H1 (cell line): ENCODE measurements at regions not wholly inside any gene's neighbourhood (a gene's known extent, or its start where the extent isn't known, plus 50 kb on each side); places are given as distances from the start of the nearest gene placed in this dataset.

Experiments
- CTCF ChIA-PET: fragments of 300-600 bp; sonication (Branson Sonifier 250); formaldehyde crosslinking; loops from one replicate; lab custom pipeline; 2021; ENCODE audit not compliant: partially characterized antibody; lab: Charles Lee
- POLR2A ChIA-PET: fragments of 300-600 bp; sonication (Branson Sonifier 250); formaldehyde crosslinking; loops from one replicate; lab custom pipeline; 2021; ENCODE audit warnings: inconsistent platforms; ENCODE audit not compliant: partially characterized antibody; lab: Charles Lee
- DNase-seq, 2 experiments: peaks; one replicate each; pipeline versions ENCODE4 v3.0.0 to v3.0.0-alpha.2; 2010 to 2022; ENCODE audit warnings: low spot score in 2 of 2, low read depth in 1 of 2, mixed read lengths in 1 of 2
- FAIRE-seq: peaks from 2 replicates; lab custom pipeline; 2011; peaks lifted over from hg19 to GRCh38; lab: Jason Lieb, UNC
- H2AFZ ChIP-seq: 2 replicates; pipeline ENCODE4 v1.8.1; 2012; ENCODE audit warnings: low read length, inconsistent platforms
- H2AK5ac ChIP-seq: 2 replicates; pipeline ENCODE4 v1.6.1; 2013; ENCODE audit warnings: low read depth, low read length
- H2BK120ac ChIP-seq: replicated peaks from 2 replicates; pipeline ENCODE3; 2013; ENCODE audit warnings: low read depth, low read length, inconsistent platforms
- H2BK12ac ChIP-seq: 2 replicates; pipeline ENCODE4 v1.6.1; 2013; ENCODE audit warnings: low read depth, low read length
- H2BK15ac ChIP-seq: 2 replicates; pipeline ENCODE4 v1.6.1; 2013; ENCODE audit warnings: low read length
- H2BK20ac ChIP-seq: 2 replicates; pipeline ENCODE4 v1.6.1; 2013; ENCODE audit warnings: low read length
- H2BK5ac ChIP-seq: 2 replicates; pipeline ENCODE4 v1.6.1; 2013; ENCODE audit warnings: low read depth, low read length
- H3K14ac ChIP-seq: 2 replicates; pipeline ENCODE4 v1.6.1; 2013; ENCODE audit warnings: inconsistent platforms; ENCODE audit not compliant: insufficient read length
- H3K18ac ChIP-seq: 2 replicates; pipeline ENCODE4 v1.6.1; 2013; ENCODE audit warnings: low read length; ENCODE audit errors: extremely low read depth
- H3K23ac ChIP-seq: 2 replicates; pipeline ENCODE4 v1.6.1; 2013; ENCODE audit warnings: inconsistent platforms; ENCODE audit not compliant: insufficient read length
- H3K23me2 ChIP-seq: 2 replicates; pipeline ENCODE4 v1.6.1; 2013; ENCODE audit warnings: low read depth, low read length
- H3K27ac ChIP-seq: 2 replicates; pipeline ENCODE4 v1.6.1; 2011; ENCODE audit warnings: low read depth, low read length, inconsistent platforms
- H3K27me3 ChIP-seq, 4 experiments: replicated peaks in 1 of 4; 1 replicate in 1 of 4; 2 replicates in 3 of 4; pipeline versions ENCODE4 v1.6.1 to v1.8.1; 2011 to 2013; ENCODE audit warnings: low read length in 3 of 4, mild to moderate bottlenecking in 3 of 4, inconsistent platforms in 2 of 4, mixed read lengths in 2 of 4, moderate library complexity in 1 of 4; ENCODE audit not compliant: control insufficient read depth in 3 of 4, insufficient read depth in 3 of 4; ENCODE audit errors: extremely low read depth in 1 of 4
- H3K36me3 ChIP-seq, 4 experiments: 2 replicates each; pipeline versions ENCODE4 v1.6.1 to v1.8.1; 2011 to 2013; ENCODE audit warnings: mild to moderate bottlenecking in 4 of 4, low read length in 3 of 4, moderate library complexity in 2 of 4, control low read depth in 1 of 4, inconsistent platforms in 1 of 4; ENCODE audit not compliant: insufficient read depth in 4 of 4, control insufficient read depth in 2 of 4
- H3K4ac ChIP-seq: replicated peaks from 2 replicates; pipeline ENCODE3; 2013; ENCODE audit warnings: low read length, low read depth, mixed read lengths, inconsistent platforms; ENCODE audit not compliant: insufficient read length
- H3K4me1 ChIP-seq, 4 experiments: replicated peaks in 1 of 4; 1 replicate in 1 of 4; 2 replicates in 3 of 4; pipeline versions ENCODE4 v1.6.1 to v1.8.1; 2011 to 2013; ENCODE audit warnings: low read length in 3 of 4, inconsistent platforms in 2 of 4, mixed read lengths in 1 of 4; ENCODE audit not compliant: insufficient read depth in 4 of 4, control insufficient read depth in 3 of 4
- H3K4me2 ChIP-seq, 2 experiments: 2 replicates each; pipeline versions ENCODE4 v1.6.1 to v1.8.1; 2011 to 2013; ENCODE audit warnings: low read depth in 2 of 2, low read length in 2 of 2, control low read depth in 1 of 2, inconsistent platforms in 1 of 2, mild to moderate bottlenecking in 1 of 2; ENCODE audit not compliant: insufficient read depth in 1 of 2
- H3K4me3 ChIP-seq, 4 experiments: fragments of 200-600, 300-600 bp in 1 of 4; sonication (generic), shearing (Covaris generic), sonication (Bioruptor Twin) in 1 of 4; 2 replicates each; pipeline versions ENCODE4 v1.5.1 to v1.8.1; 2011 to 2016; ENCODE audit warnings: low read length in 4 of 4, low read depth in 3 of 4, control low read depth in 2 of 4, inconsistent platforms in 2 of 4, mild to moderate bottlenecking in 2 of 4, mixed read lengths in 1 of 4, moderate library complexity in 1 of 4; ENCODE audit not compliant: insufficient read depth in 2 of 4; ENCODE audit errors: extremely low read depth in 1 of 4
- H3K56ac ChIP-seq: replicated peaks from 2 replicates; pipeline ENCODE3; 2013; ENCODE audit warnings: low read depth, mild to moderate bottlenecking, mixed read lengths, low read length, inconsistent platforms; ENCODE audit not compliant: insufficient read length
- H3K79me1 ChIP-seq: 2 replicates; pipeline ENCODE4 v1.6.1; 2013; ENCODE audit warnings: low read depth, low read length, control low read depth
- H3K79me2 ChIP-seq, 2 experiments: 2 replicates each; pipeline versions ENCODE4 v1.6.1 to v1.8.1; 2012 to 2013; ENCODE audit warnings: low read length in 2 of 2, mild to moderate bottlenecking in 2 of 2, inconsistent platforms in 1 of 2; ENCODE audit not compliant: insufficient read depth in 2 of 2, control insufficient read depth in 1 of 2
- H3K9ac ChIP-seq, 4 experiments: replicated peaks in 1 of 4; 1 replicate in 1 of 4; 2 replicates in 3 of 4; pipeline versions ENCODE4 v1.6.1 to v1.8.1; 2011 to 2013; ENCODE audit warnings: low read depth in 3 of 4, low read length in 3 of 4, control low read depth in 2 of 4, mild to moderate bottlenecking in 2 of 4, moderate library complexity in 2 of 4, inconsistent platforms in 1 of 4; ENCODE audit errors: extremely low read depth in 1 of 4
- H3K9me3 ChIP-seq, 2 experiments: 2 replicates each; pipeline versions ENCODE4 v1.6.1 to v1.8.1; 2012 to 2013; ENCODE audit warnings: mild to moderate bottlenecking in 2 of 2, moderate library complexity in 2 of 2, control low read depth in 1 of 2, inconsistent platforms in 1 of 2, low read depth in 1 of 2, low read length in 1 of 2, mixed read lengths in 1 of 2; ENCODE audit not compliant: insufficient read depth in 2 of 2
- H4K20me1 ChIP-seq, 2 experiments: replicated peaks in 1 of 2; 2 replicates each; pipeline versions ENCODE3 to v1.8.1; 2011 to 2013; ENCODE audit warnings: inconsistent platforms in 2 of 2, low read length in 2 of 2, mild to moderate bottlenecking in 1 of 2; ENCODE audit not compliant: insufficient read depth in 2 of 2, control insufficient read depth in 1 of 2
- H4K5ac ChIP-seq: 2 replicates; pipeline ENCODE4 v1.6.1; 2013; ENCODE audit warnings: low read length, low read depth, mixed read lengths, inconsistent platforms; ENCODE audit not compliant: insufficient read length
- H4K8ac ChIP-seq: 2 replicates; pipeline ENCODE4 v1.8.0; 2013; ENCODE audit warnings: mild to moderate bottlenecking, moderate library complexity, low read length, inconsistent platforms; ENCODE audit not compliant: insufficient read depth; ENCODE audit errors: extremely low read depth
- H4K91ac ChIP-seq: replicated peaks from 2 replicates; pipeline ENCODE3; 2013; ENCODE audit warnings: low read length, mixed read lengths, inconsistent platforms; ENCODE audit not compliant: insufficient read length
- POLR2A ChIP-seq, 2 experiments: IDR thresholded peaks; 1 replicate in 1 of 2; 2 replicates in 1 of 2; pipeline ENCODE4 v1.6.1; 2011; ENCODE audit warnings: low read depth in 2 of 2, low read length in 2 of 2, mild to moderate bottlenecking in 2 of 2; ENCODE audit errors: control extremely low read depth in 1 of 2
- WGBS, 2 experiments: shearing (Covaris generic) in 1 of 2; methylation state at CpG; one replicate each; pipeline versions ENCODE4 v1.1.6 to v1.1.7; 2013 to 2015; ENCODE audit warnings: low lambda C conversion rate in 2 of 2, mixed read lengths in 2 of 2, inconsistent platforms in 1 of 2, low coverage in 1 of 2, missing lambda C conversion rate in 1 of 2; ENCODE audit not compliant: insufficient replicate concordance in 2 of 2, insufficient coverage in 1 of 2, insufficient read length in 1 of 2; ENCODE audit errors: extremely low coverage in 1 of 2, missing lambda C conversion rate in 1 of 2; 5-methylcytosine and 5-hydroxymethylcytosine counted together
- TF ChIP-seq, protein P1 (sequence below): fragments of 300-600 bp; sonication (generic); IDR thresholded peaks from 2 replicates; pipeline ENCODE4 v1.7.1; 2012; ENCODE audit warnings: low read length, moderate library complexity, mild to moderate bottlenecking, inconsistent platforms; ENCODE audit not compliant: insufficient replicate concordance

DNA sequence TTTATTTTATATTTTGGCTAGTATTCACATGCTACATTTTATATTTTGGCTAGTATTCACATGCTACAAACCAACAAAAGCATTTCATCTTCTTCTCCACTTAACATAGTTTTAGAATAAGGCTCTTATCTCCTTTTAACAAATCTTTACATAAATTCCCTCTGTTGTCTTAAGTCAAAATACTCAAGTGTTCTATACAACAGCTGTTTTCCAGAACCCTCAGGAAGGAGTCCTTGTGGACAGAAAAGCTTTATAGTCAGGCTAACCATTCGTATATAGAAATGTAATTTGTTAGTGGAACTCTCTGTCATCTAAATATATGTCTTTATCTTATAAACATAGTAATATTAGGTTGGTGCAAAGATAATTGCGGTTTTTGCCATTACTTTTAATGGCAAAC lies 191.0 kb upstream of the FLRT2 start:
- Histone ChIP-seq H3K14ac (no peak overlapping the region), H2BK15ac (no peak overlapping the region), H3K23me2 (no peaks in the 10 kb centered on the region), H4K8ac (no peak overlapping the region), H3K36me3 (no peaks in the 10 kb centered on the region), H3K27ac (no peak overlapping the region), H2BK120ac (no peak overlapping the region), H3K79me2 (no peaks in the 10 kb centered on the region), H3K4ac (no peak overlapping the region), H3K27me3 (no peaks in the 10 kb centered on the region), H3K4me3 (no peak overlapping the region), H3K4me2 (no peak overlapping the region), H4K91ac (no peak overlapping the region), H3K9me3 (no peaks in the 10 kb centered on the region), H2BK5ac (no peak overlapping the region), H2AFZ (no peak overlapping the region), H3K4me1 (no peaks in the 10 kb centered on the region), H3K18ac (no peak overlapping the region), H2BK20ac (no peak overlapping the region), H3K56ac (no peak overlapping the region), H4K20me1 (no peaks in the 10 kb centered on the region), H3K23ac (no peak overlapping the region), H2AK5ac (no peak overlapping the region), H3K79me1 (no peaks in the 10 kb centered on the region), H3K9ac (no peak overlapping the region), H4K5ac (no peak overlapping the region), H2BK12ac (no peak overlapping the region)
- DNase-seq (no peak), FAIRE-seq (no peak)
- WGBS, 2 experiments, result 96% methylated on average over 2 of the region's 2 CpGs; no CpG with 5 or more reads in 1 of the 2 experiments
- ChIA-PET CTCF (no interaction called here), POLR2A (no interaction called here)
- TF ChIP-seq POLR2A (IDR thresholded peaks at IDR 0.05; ENCODE audit: control extremely low read depth in 1 of 2, low read depth in 2 of 2, low read length in 2 of 2), result no peak
- TF ChIP-seq, protein P1, sequence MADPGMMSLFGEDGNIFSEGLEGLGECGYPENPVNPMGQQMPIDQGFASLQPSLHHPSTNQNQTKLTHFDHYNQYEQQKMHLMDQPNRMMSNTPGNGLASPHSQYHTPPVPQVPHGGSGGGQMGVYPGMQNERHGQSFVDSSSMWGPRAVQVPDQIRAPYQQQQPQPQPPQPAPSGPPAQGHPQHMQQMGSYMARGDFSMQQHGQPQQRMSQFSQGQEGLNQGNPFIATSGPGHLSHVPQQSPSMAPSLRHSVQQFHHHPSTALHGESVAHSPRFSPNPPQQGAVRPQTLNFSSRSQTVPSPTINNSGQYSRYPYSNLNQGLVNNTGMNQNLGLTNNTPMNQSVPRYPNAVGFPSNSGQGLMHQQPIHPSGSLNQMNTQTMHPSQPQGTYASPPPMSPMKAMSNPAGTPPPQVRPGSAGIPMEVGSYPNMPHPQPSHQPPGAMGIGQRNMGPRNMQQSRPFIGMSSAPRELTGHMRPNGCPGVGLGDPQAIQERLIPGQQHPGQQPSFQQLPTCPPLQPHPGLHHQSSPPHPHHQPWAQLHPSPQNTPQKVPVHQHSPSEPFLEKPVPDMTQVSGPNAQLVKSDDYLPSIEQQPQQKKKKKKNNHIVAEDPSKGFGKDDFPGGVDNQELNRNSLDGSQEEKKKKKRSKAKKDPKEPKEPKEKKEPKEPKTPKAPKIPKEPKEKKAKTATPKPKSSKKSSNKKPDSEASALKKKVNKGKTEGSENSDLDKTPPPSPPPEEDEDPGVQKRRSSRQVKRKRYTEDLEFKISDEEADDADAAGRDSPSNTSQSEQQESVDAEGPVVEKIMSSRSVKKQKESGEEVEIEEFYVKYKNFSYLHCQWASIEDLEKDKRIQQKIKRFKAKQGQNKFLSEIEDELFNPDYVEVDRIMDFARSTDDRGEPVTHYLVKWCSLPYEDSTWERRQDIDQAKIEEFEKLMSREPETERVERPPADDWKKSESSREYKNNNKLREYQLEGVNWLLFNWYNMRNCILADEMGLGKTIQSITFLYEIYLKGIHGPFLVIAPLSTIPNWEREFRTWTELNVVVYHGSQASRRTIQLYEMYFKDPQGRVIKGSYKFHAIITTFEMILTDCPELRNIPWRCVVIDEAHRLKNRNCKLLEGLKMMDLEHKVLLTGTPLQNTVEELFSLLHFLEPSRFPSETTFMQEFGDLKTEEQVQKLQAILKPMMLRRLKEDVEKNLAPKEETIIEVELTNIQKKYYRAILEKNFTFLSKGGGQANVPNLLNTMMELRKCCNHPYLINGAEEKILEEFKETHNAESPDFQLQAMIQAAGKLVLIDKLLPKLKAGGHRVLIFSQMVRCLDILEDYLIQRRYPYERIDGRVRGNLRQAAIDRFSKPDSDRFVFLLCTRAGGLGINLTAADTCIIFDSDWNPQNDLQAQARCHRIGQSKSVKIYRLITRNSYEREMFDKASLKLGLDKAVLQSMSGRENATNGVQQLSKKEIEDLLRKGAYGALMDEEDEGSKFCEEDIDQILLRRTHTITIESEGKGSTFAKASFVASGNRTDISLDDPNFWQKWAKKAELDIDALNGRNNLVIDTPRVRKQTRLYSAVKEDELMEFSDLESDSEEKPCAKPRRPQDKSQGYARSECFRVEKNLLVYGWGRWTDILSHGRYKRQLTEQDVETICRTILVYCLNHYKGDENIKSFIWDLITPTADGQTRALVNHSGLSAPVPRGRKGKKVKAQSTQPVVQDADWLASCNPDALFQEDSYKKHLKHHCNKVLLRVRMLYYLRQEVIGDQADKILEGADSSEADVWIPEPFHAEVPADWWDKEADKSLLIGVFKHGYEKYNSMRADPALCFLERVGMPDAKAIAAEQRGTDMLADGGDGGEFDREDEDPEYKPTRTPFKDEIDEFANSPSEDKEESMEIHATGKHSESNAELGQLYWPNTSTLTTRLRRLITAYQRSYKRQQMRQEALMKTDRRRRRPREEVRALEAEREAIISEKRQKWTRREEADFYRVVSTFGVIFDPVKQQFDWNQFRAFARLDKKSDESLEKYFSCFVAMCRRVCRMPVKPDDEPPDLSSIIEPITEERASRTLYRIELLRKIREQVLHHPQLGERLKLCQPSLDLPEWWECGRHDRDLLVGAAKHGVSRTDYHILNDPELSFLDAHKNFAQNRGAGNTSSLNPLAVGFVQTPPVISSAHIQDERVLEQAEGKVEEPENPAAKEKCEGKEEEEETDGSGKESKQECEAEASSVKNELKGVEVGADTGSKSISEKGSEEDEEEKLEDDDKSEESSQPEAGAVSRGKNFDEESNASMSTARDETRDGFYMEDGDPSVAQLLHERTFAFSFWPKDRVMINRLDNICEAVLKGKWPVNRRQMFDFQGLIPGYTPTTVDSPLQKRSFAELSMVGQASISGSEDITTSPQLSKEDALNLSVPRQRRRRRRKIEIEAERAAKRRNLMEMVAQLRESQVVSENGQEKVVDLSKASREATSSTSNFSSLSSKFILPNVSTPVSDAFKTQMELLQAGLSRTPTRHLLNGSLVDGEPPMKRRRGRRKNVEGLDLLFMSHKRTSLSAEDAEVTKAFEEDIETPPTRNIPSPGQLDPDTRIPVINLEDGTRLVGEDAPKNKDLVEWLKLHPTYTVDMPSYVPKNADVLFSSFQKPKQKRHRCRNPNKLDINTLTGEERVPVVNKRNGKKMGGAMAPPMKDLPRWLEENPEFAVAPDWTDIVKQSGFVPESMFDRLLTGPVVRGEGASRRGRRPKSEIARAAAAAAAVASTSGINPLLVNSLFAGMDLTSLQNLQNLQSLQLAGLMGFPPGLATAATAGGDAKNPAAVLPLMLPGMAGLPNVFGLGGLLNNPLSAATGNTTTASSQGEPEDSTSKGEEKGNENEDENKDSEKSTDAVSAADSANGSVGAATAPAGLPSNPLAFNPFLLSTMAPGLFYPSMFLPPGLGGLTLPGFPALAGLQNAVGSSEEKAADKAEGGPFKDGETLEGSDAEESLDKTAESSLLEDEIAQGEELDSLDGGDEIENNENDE, result no peak
